ENCODE measurements at regions not wholly inside any gene's neighbourhood (a gene's known extent, or its start where the extent isn't known, plus 50 kb on each side); places are given as distances from the start of the nearest gene placed in this dataset.

DNA sequence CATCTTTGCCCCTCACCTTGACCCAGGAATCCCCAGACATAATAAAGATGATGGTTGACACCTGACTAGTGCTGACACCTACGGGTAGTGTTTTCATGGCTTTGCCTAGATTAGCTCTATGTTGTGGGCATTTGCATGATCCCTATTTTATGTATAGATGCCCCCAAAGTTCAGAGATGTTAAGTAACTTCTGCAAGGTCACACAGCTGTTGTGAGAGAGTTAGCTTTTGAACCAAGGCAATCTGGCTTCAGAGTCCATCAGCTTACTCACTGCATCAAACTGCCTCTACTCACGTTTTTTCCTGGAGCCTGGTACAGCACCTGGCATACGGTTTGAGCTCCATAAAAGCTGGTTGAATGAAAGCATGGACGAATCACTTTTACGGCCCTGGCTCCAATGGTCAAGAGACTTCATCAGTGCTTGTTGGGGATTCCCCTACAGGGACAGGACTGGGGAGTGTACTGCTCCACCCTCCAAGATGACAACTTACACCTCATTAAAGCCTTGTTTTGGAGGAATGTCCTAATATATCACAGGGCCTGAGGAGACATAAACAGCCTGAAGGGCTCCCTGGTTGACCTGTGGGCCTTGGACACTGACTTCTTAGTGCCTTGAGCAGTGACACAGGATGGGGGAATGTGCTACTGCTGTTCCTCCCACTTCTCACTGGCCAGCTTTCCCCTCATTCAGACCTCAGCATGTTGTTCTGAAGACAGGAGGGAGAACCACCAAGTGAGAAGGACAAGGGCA, 193.2 kb upstream of the ASIC2 start:
- TF ChIP-seq EZH2phosphoT487 (IDR thresholded peaks at IDR 0.05; ENCODE audit: low read length) (no peak), EZH2 (optimal IDR thresholded peaks at IDR 0.05; ENCODE audit: low read depth, low read length) (no peak)
- TF ChIP-seq, protein P1, sequence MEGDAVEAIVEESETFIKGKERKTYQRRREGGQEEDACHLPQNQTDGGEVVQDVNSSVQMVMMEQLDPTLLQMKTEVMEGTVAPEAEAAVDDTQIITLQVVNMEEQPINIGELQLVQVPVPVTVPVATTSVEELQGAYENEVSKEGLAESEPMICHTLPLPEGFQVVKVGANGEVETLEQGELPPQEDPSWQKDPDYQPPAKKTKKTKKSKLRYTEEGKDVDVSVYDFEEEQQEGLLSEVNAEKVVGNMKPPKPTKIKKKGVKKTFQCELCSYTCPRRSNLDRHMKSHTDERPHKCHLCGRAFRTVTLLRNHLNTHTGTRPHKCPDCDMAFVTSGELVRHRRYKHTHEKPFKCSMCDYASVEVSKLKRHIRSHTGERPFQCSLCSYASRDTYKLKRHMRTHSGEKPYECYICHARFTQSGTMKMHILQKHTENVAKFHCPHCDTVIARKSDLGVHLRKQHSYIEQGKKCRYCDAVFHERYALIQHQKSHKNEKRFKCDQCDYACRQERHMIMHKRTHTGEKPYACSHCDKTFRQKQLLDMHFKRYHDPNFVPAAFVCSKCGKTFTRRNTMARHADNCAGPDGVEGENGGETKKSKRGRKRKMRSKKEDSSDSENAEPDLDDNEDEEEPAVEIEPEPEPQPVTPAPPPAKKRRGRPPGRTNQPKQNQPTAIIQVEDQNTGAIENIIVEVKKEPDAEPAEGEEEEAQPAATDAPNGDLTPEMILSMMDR (IDR thresholded peaks at IDR 0.05; ENCODE audit: low read length): no peak
- DNase-seq: no peak
- H3K9me2 ChIP-seq (replicated peaks; ENCODE audit: insufficient read depth, low read length): no peaks in the 10 kb centered on the region
- no peaks in the 10 kb centered on the region for H3K27me3 ChIP-seq (replicated peaks; ENCODE audit: insufficient read depth, low read length)
- no peak overlapping the region for H2AFZ ChIP-seq (ENCODE audit: low read length)
- H3K79me2 ChIP-seq (ENCODE audit: low read length): no peaks in the 10 kb centered on the region
- H3K4me1 ChIP-seq (ENCODE audit: low read length): no peaks in the 10 kb centered on the region
- H3K4me3 ChIP-seq (ENCODE audit: low read length): no peak overlapping the region
- no peaks in the 10 kb centered on the region for H3F3A ChIP-seq (ENCODE audit: insufficient read depth, low read length)
- H3K27ac ChIP-seq (ENCODE audit: low read length): no peak overlapping the region
- H3K36me3 ChIP-seq (replicated peaks; ENCODE audit: insufficient read depth, low read length): no peaks in the 10 kb centered on the region
- no peaks in the 10 kb centered on the region for H4K20me1 ChIP-seq (ENCODE audit: insufficient read depth, low read length)
- no peak overlapping the region for H3K9ac ChIP-seq (ENCODE audit: low read length)
- H3K9me3 ChIP-seq (replicated peaks; ENCODE audit: insufficient read depth, low read length): no peaks in the 10 kb centered on the region
- no peak overlapping the region for H3K4me2 ChIP-seq (ENCODE audit: low read depth, low read length)

DNA sequence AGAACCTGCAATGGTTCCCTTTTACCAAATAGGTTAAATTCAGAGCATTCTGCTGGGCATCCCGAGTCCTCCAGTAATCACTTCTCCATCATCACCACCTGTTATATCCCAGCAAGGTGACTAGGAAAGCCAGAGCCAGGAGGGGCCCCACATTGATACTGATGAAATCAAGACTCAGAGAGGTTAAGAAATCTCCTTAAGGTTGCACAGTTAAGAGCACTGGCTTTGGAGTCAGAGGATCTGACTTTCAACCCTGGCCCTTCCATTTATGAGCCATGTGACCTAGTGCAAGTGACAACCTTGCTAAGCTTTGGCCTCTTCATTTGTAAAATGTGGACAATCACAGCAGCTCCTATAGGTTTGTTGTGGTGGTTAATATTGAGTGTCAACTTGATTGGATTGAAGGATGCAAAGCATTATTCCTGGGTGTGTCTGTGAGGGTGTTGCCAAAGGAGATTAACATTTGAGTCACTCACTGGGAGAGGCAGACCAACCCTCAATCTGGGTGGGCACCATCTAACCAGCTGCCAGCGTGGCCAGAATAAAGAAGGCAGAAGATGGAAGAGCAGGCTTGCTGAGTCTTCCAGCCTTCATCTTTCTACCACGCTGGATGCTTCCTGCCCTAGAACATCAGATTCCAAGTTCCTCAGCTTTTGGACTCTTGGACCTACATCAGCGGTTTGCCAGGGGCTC, 194.2 kb upstream of the ASIC2 start:
- H3K27ac ChIP-seq (ENCODE audit: low read length): no peak overlapping the region
- H3F3A ChIP-seq (ENCODE audit: insufficient read depth, low read length): no peaks in the 10 kb centered on the region
- no peaks in the 10 kb centered on the region for H3K36me3 ChIP-seq (replicated peaks; ENCODE audit: insufficient read depth, low read length)
- no peaks in the 10 kb centered on the region for H4K20me1 ChIP-seq (ENCODE audit: insufficient read depth, low read length)
- no peaks in the 10 kb centered on the region for H3K9me2 ChIP-seq (replicated peaks; ENCODE audit: insufficient read depth, low read length)
- no peak overlapping the region for H3K9ac ChIP-seq (ENCODE audit: low read length)
- H2AFZ ChIP-seq (ENCODE audit: low read length): no peak overlapping the region
- no peaks in the 10 kb centered on the region for H3K27me3 ChIP-seq (replicated peaks; ENCODE audit: insufficient read depth, low read length)
- H3K4me3 ChIP-seq (ENCODE audit: low read length): no peak overlapping the region
- no peak for DNase-seq
- H3K4me1 ChIP-seq (ENCODE audit: low read length): no peaks in the 10 kb centered on the region
- TF ChIP-seq EZH2 (optimal IDR thresholded peaks at IDR 0.05; ENCODE audit: low read depth, low read length) (no peak), EZH2phosphoT487 (IDR thresholded peaks at IDR 0.05; ENCODE audit: low read length) (no peak)
- TF ChIP-seq, protein P1 (IDR thresholded peaks at IDR 0.05; ENCODE audit: low read length): no peak
- no peaks in the 10 kb centered on the region for H3K9me3 ChIP-seq (replicated peaks; ENCODE audit: insufficient read depth, low read length)
- H3K79me2 ChIP-seq (ENCODE audit: low read length): no peaks in the 10 kb centered on the region
- H3K4me2 ChIP-seq (ENCODE audit: low read depth, low read length): no peak overlapping the region

DNA sequence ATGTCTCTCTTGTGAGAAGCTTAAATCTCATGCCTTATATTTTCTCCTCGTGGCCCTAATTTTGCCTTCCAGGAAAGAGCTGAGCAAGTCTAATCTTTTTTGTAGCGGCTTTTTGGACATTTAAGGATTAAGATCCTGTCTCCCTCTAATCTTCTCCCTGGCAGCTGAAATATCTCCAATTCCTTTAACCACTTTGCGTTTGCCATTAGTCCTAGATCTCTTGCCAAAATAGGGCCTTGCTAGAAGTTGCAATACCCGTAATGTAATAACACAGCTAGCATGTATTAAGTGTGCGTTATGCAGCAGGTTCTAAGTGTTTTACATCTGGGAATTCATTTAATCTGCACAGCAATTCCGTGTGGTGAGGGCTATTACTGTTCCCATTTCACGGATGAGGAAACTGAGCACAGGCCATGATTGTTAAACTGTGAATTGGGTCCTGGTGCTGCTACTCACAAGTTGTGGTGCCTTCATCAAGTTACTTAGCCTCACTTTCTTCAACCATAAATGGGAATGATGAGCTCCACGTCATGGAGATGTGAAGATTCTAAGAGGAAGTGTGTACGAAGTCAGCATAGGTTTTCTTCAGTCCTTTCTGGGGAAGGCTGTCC, 198.9 kb upstream of the ASIC2 start:
- H3K9me3 ChIP-seq (replicated peaks; ENCODE audit: insufficient read depth, low read length): no peaks in the 10 kb centered on the region
- H3F3A ChIP-seq (ENCODE audit: insufficient read depth, low read length): no peaks in the 10 kb centered on the region
- TF ChIP-seq EZH2 (optimal IDR thresholded peaks at IDR 0.05; ENCODE audit: low read depth, low read length) (no peak), EZH2phosphoT487 (IDR thresholded peaks at IDR 0.05; ENCODE audit: low read length) (no peak)
- TF ChIP-seq, protein P1 (IDR thresholded peaks at IDR 0.05; ENCODE audit: low read length): no peak
- H3K27me3 ChIP-seq (replicated peaks; ENCODE audit: insufficient read depth, low read length): no peaks in the 10 kb centered on the region
- no peaks in the 10 kb centered on the region for H3K36me3 ChIP-seq (replicated peaks; ENCODE audit: insufficient read depth, low read length)
- H3K9me2 ChIP-seq (replicated peaks; ENCODE audit: insufficient read depth, low read length): no peaks in the 10 kb centered on the region
- DNase-seq: no peak
- H3K4me3 ChIP-seq (ENCODE audit: low read length): no peak overlapping the region
- no peak overlapping the region for H3K9ac ChIP-seq (ENCODE audit: low read length)
- no peaks in the 10 kb centered on the region for H3K4me1 ChIP-seq (ENCODE audit: low read length)
- H3K4me2 ChIP-seq (ENCODE audit: low read depth, low read length): no peak overlapping the region
- H4K20me1 ChIP-seq (ENCODE audit: insufficient read depth, low read length): no peaks in the 10 kb centered on the region
- H2AFZ ChIP-seq (ENCODE audit: low read length): no peak overlapping the region
- no peaks in the 10 kb centered on the region for H3K79me2 ChIP-seq (ENCODE audit: low read length)
- no peak overlapping the region for H3K27ac ChIP-seq (ENCODE audit: low read length)

All from MM.1S (cell line).